GM18511 (cell line): ENCODE measurements at regions not wholly inside any gene's neighbourhood (a gene's known extent, or its start where the extent isn't known, plus 50 kb on each side); places are given as distances from the start of the nearest gene placed in this dataset.
"Not testable (repeated sequence)": the region's sequence is repeated elsewhere in the genome, so short reads cannot be mapped to it uniquely, and the experiment has no call there.

Source experiments
- ATAC-seq: cut with Tn5 transposase; IDR thresholded peaks from one replicate; pipeline ENCODE4 v1.9.1; 2021; ENCODE audit warnings: mild to moderate bottlenecking, moderate library complexity; ENCODE audit not compliant: unreplicated experiment

- no peak for ATAC-seq
Observed at GRCh38 chr4:124435274-124435950, 277.1 kb downstream of the ANKRD50 start.

GRCh38 chr4:124437853-124438495 lies 274.6 kb downstream of the ANKRD50 start:
- ATAC-seq: no peak

GRCh38 chr4:124445071-124445470 lies 267.5 kb downstream of the ANKRD50 start:
- ATAC-seq: no peak

GRCh38 chr4:124449881-124450280 lies 262.7 kb downstream of the ANKRD50 start:
- ATAC-seq: no peak

GRCh38 chr4:124450851-124451250 lies 261.7 kb downstream of the ANKRD50 start:
- no peak for ATAC-seq

- no peak for ATAC-seq
Observed at GRCh38 chr4:124454772-124455270, 257.7 kb downstream of the ANKRD50 start.

- no peak for ATAC-seq
Observed at GRCh38 chr4:124455671-124456070, 256.9 kb downstream of the ANKRD50 start.

GRCh38 chr4:124459196-124459940 lies 253.2 kb downstream of the ANKRD50 start:
- ATAC-seq: no peak

GRCh38 chr4:124459941-124460310 lies 252.6 kb downstream of the ANKRD50 start:
- no peak for ATAC-seq

GRCh38 chr4:124461592-124461991 lies 250.9 kb downstream of the ANKRD50 start:
- ATAC-seq: not testable (repeated sequence)

GRCh38 chr4:124462954-124463828 lies 249.3 kb downstream of the ANKRD50 start:
- no peak for ATAC-seq

GRCh38 chr4:124464836-124465235 lies 247.7 kb downstream of the ANKRD50 start:
- no peak for ATAC-seq

GRCh38 chr4:124468360-124468759 lies 244.2 kb downstream of the ANKRD50 start:
- no peak for ATAC-seq

GRCh38 chr4:124469981-124470380 lies 242.6 kb downstream of the ANKRD50 start:
- ATAC-seq: no peak

GRCh38 chr4:124478470-124478869 lies 234.1 kb downstream of the ANKRD50 start:
- ATAC-seq: no peak

- ATAC-seq: no peak
Observed at GRCh38 chr4:124480061-124480460, 232.5 kb downstream of the ANKRD50 start.

- no peak for ATAC-seq
Observed at GRCh38 chr4:124481123-124481522, 231.4 kb downstream of the ANKRD50 start.

GRCh38 chr4:124483048-124483906 lies 229.3 kb downstream of the ANKRD50 start:
- ATAC-seq: no peak

- ATAC-seq: no peak
Observed at GRCh38 chr4:124484008-124484407, 228.5 kb downstream of the ANKRD50 start.

GRCh38 chr4:124484940-124485339 lies 227.6 kb downstream of the ANKRD50 start:
- no peak for ATAC-seq
